ENCODE measurements at regions not wholly inside any gene's neighbourhood (a gene's known extent, or its start where the extent isn't known, plus 50 kb on each side); places are given as distances from the start of the nearest gene placed in this dataset.

GRCh38 chr14:97644365-97644764 is 847.2 kb downstream of the VRK1 start:
- DNase-seq (ENCODE audit: low read depth), result no peak

- no peak for DNase-seq (ENCODE audit: low read depth)
These were observed 852.6 kb downstream of the VRK1 start for GRCh38 chr14:97649752-97650151.

- no peak for DNase-seq (ENCODE audit: low read depth)
These were observed 858.2 kb downstream of the VRK1 start for GRCh38 chr14:97655169-97655948.

GRCh38 chr14:97657609-97658008 is 860.4 kb downstream of the VRK1 start:
- DNase-seq (ENCODE audit: low read depth), result no peak

DNA sequence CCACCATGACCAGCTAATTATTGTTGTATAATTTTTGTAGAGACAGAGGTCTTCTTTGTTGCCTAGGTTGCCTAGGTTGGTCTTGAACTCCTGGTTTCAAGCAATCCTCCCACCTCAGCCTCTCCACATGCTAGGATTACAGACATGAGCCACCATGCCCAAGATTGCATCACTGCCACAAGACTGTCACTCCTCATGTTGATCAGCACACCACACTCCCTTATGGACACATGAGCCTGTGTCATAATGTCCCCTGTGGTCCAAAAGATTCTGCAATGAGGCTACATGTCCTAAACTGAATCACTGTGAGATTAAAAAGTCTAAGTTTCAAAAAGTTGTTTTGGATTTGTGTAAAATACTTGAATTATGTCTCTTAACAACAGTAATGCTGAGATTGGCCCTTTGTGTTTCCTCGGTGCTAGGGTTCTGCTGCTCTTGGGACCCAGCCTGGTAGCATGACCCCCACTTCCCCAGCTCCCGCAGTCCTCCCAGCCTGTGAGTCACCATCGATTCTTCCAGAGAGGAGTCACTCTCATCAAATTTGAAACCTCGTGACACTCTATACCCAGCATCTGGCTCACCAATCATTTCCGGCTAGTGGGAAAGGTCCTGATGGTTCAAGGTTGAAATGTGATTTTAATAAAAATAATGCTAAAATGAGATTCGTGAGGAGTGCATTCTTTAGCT is 890.9 kb downstream of the VRK1 start:
- no peak for DNase-seq (ENCODE audit: low read depth)

- no peak for DNase-seq (ENCODE audit: low read depth)
These were observed 891.6 kb downstream of the VRK1 start for GRCh38 chr14:97688631-97689336.

DNA sequence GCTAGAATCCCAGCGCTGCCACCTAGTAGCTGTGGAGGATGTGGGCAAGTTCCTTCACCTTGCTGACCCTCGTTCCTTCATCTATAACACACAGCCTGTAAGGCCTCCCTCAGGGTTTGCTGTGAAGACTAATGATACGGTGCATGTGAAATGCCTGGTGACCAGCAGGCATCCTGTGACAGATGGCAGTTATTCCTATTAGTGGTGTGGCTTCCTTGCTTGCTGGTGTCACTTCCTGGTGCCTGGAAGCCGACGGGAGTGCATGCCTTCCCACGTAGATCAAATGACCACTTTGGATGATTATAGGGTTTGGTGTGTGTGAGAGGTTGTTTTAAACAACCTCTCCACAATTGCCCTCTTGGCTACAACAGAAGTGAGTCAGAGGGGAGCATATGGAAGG is 894.9 kb downstream of the VRK1 start:
- no peak for DNase-seq (ENCODE audit: low read depth)

DNA sequence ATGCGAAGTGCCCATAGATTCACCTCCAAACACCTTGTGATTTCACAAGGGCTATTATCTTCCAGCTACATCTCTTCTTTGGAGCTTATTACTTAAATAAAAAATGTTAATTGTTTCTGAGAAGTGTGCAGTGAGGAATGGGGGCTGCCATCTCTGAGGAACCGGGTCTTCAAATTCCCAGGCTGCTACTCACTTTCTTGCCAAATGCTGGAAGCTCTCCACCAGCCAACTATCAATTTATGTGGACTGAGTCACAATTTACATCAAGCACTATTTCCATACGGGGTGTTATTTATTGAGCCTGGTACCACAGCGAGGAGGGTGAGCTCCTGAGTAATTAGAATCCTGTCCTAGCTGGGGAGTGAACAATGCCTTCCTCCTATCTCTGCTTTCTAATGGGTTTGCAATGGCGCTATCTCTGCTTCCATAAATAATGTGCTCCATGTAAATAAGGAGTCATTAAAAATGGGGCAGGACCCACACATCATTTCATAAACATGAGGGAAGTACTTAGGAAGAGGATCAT is 898.3 kb downstream of the VRK1 start:
- DNase-seq (ENCODE audit: low read depth), result no peak

- DNase-seq (ENCODE audit: low read depth), result no peak
These were observed 900.6 kb downstream of the VRK1 start for GRCh38 chr14:97697772-97698171.

DNA sequence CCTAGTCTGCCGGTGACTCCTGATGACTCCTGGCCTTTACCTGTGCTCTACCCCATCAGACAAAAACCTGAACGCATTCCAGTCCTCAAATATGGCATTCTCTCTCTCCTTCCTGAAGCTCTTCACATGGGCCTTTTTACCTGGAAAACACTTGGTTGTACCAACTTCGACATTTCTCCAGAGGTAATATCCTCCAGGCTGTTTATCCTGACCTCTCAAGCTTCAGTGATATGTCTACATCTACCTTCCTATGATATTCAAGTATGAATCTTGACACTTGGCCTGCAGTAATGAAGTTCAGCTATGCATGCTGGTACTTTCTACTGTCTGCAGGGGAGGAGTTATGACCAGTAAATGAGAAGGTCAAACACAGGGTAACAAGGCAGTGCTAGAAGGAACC is 901.8 kb downstream of the VRK1 start:
- no peak for DNase-seq (ENCODE audit: low read depth)

- DNase-seq (ENCODE audit: low read depth), result no peak
These were observed 906.0 kb downstream of the VRK1 start for GRCh38 chr14:97703006-97703760.

GRCh38 chr14:97704316-97704885 is 907.2 kb downstream of the VRK1 start:
- DNase-seq (ENCODE audit: low read depth), result no peak

DNA sequence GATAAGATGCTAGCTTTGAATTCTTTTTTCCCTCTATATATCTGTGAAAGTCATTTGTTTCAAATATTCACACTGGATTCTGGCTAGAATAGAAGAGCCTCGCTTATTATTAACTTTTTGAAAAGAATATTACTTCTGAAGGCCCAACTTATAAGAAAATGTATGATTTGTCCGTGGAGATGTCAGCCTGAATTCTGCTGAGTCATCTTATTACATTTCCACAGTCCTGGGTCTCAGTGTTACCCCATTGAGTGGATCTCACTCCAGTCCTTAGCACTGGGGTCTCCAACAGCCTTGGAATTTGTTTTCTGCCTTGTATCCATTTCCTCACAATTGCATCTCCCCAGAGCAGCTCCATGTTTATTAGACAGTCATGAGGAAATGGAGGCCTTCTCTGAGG is 907.9 kb downstream of the VRK1 start:
- no peak for DNase-seq (ENCODE audit: low read depth)

GRCh38 chr14:97705976-97706375 is 908.8 kb downstream of the VRK1 start:
- no peak for DNase-seq (ENCODE audit: low read depth)

- DNase-seq (ENCODE audit: low read depth), result no peak
These were observed 909.6 kb downstream of the VRK1 start for GRCh38 chr14:97706819-97707218.

DNA sequence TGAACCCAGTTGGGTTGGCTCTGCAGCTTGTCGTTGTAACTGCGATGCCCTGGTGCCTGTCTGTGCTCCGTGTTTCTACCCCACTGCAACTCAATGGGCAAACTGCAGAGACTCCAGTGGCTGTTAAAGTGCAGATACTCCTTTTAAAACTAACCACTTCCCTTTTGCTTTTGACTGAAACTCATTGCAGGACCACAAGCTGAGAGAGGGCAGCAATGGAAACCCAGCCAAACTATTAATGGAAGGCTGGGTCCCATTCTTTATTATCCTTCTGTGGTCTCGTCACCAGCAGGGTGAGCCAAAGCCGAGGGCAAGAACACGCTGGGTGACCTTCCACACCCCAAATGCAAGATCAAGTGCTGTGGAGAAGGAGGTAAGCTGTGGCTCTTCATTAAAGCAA is 910.4 kb downstream of the VRK1 start:
- no peak for DNase-seq (ENCODE audit: low read depth)

DNA sequence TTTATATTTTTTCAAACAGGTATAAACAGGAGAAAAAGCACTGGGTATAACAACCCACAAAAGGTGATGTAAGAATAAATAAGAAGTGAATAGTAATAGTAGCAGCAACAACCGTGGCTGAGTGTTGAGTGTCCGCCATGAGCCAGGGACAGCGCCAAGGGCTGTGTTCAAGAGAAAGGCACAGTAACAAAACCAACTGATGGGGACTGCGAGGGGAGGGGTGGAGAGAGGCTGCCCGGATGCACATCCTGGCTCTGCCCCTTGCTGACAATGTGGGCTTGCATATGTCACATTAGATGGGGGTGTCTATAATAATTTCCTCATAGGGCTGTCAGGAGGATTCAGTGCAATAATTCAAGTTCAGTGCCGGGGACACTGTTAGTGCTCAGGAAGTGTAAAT is 912.4 kb downstream of the VRK1 start:
- DNase-seq (ENCODE audit: low read depth), result no peak

- DNase-seq (ENCODE audit: low read depth), result no peak
These were observed 913.5 kb downstream of the VRK1 start for GRCh38 chr14:97710726-97711125.

DNA sequence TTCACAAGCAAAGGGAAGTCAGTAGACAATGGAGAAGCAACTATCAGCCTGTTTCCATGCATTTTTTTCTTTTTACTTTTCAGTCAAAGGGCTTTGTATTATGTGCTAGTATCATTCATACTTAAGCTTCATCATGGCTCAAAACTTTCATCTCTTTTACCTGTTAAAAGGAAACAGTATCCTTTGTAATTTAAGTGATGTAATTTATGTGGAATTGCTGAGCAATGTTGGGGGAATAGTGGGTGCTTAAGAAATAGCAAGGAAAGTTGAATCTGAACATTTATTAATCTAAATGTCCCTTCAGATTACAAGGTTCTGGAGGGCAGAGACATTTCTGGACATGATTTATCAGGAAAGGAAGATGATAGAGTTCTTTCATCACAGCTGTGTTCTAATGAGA is 915.3 kb downstream of the VRK1 start:
- no peak for DNase-seq (ENCODE audit: low read depth)

GRCh38 chr14:97713023-97713422 is 915.8 kb downstream of the VRK1 start:
- peak; percentile 49 for DNase-seq (ENCODE audit: low read depth)

GRCh38 chr14:97718886-97719442 is 921.8 kb downstream of the VRK1 start:
- DNase-seq (ENCODE audit: low read depth), result no peak
